ENCODE measurements at regions not wholly inside any gene's neighbourhood (a gene's known extent, or its start where the extent isn't known, plus 50 kb on each side); places are given as distances from the start of the nearest gene placed in this dataset.
A peak's percentile ranks its signal among the peaks of the same experiment; 100 is the strongest.

- no peaks in the 10 kb centered on the region for H3K36me3 ChIP-seq
- H3K4me3 ChIP-seq = no peak overlapping the region
- peaks cover 58% of the 10 kb centered on the region for H3K4me1 ChIP-seq (replicated peaks)
- no peaks in the 10 kb centered on the region for H3K9me3 ChIP-seq (replicated peaks)
- H3K27me3 ChIP-seq (replicated peaks) = no peaks in the 10 kb centered on the region
- DNase-seq (ENCODE audit: low read depth in 1 of 2, low spot score in 2 of 2) = peak in 1 of 2 experiments; percentile 62
- H3K27ac ChIP-seq = peak overlapping the region; percentile 12; the same call in 1 of the 2 replicates
Observed at GRCh38 chr10:4775808-4776207, 50.2 kb upstream of the AKR1E2 start.

DNA sequence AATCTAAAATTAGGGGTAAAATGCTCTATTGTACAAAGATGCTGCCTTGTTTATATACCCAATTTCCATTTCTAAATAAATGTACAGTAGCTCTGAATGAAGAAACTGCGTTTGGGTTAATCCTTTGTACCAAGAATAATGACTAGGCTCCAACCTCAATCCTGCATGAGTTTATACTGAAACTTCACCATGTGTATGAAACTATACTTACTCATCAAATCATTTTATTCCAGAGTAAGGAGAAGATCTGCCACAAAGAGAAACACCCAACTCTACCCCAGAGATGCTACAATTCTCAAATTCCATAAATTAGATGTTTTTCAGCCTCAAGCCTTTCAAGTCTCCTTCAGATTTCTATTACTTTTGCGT lies 53.8 kb upstream of the AKR1E2 start:
- no peak for DNase-seq (ENCODE audit: low read depth in 1 of 2, low spot score in 2 of 2)
- Histone ChIP-seq H3K9me3 (replicated peaks) (no peaks in the 10 kb centered on the region), H3K4me3 (no peak overlapping the region), H3K27me3 (replicated peaks) (no peaks in the 10 kb centered on the region), H3K27ac (peak overlapping the region; percentile 99), H3K4me1 (replicated peaks) (peaks cover 53% of the 10 kb centered on the region), H3K36me3 (no peaks in the 10 kb centered on the region)

- peak; percentile 77 to 93 for DNase-seq (ENCODE audit: low read depth in 1 of 2, low spot score in 2 of 2)
- Histone ChIP-seq H3K27me3 (replicated peaks) (no peaks in the 10 kb centered on the region), H3K36me3 (no peaks in the 10 kb centered on the region), H3K4me3 (no peak overlapping the region), H3K27ac (peak overlapping the region; percentile 99), H3K4me1 (replicated peaks) (peaks cover 58% of the 10 kb centered on the region), H3K9me3 (replicated peaks) (no peaks in the 10 kb centered on the region)
Observed at GRCh38 chr10:4771554-4772201, 54.3 kb upstream of the AKR1E2 start.

DNA sequence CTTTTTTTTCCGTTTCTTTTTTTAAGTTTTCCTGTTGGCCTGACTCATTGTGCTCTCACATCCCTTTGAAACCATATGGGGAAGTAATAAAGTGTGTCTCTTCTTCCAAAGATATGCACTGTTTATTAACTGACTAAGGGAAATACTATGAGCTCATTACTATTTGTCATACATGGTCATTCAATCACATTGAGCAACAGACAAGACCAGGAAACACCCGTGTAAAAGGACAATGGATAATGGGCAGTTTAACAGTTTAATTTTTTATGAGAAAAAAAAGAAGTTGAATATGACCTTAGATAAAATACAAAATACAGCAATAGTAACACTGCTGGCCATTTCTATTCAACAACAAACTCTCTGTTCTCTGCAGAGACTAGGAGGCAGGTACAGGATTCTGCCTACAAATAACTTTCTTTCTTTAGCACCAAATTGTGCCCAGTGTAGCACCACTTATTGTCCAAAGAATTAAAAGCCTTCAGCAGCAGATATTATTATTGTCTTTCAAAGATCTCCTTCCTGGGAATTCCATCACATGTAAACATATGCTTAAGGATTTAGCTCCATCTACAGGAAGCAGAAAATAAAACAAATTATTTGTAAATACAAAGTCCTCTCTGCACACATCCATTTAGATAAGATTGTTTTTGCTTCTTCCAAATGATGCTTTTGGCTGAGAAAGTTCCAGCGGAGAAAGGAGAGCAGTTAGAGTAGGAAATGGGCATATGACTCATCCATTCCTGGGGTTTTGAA lies 55.0 kb upstream of the AKR1E2 start:
- Histone ChIP-seq H3K27ac (peak overlapping the region; percentile 99), H3K27me3 (replicated peaks) (no peaks in the 10 kb centered on the region), H3K9me3 (replicated peaks) (no peaks in the 10 kb centered on the region), H3K4me3 (no peak overlapping the region), H3K36me3 (no peaks in the 10 kb centered on the region), H3K4me1 (replicated peaks) (peaks cover 59% of the 10 kb centered on the region)
- peak; percentile 61 to 93 for DNase-seq (ENCODE audit: low read depth in 1 of 2, low spot score in 2 of 2)

GRCh38 chr10:4768416-4768815 lies 57.6 kb upstream of the AKR1E2 start:
- H3K4me3 ChIP-seq = no peak overlapping the region
- no peaks in the 10 kb centered on the region for H3K9me3 ChIP-seq (replicated peaks)
- H3K36me3 ChIP-seq = no peaks in the 10 kb centered on the region
- no peaks in the 10 kb centered on the region for H3K27me3 ChIP-seq (replicated peaks)
- no peak for DNase-seq (ENCODE audit: low read depth in 1 of 2, low spot score in 2 of 2)
- H3K4me1 ChIP-seq (replicated peaks) = peaks cover 73% of the 10 kb centered on the region
- H3K27ac ChIP-seq = no peak overlapping the region

- H3K27me3 ChIP-seq (replicated peaks) = no peaks in the 10 kb centered on the region
- DNase-seq (ENCODE audit: low read depth in 1 of 2, low spot score in 2 of 2) = peak in 1 of 2 experiments; percentile 45
- no peak overlapping the region for H3K4me3 ChIP-seq
- H3K4me1 ChIP-seq (replicated peaks) = peaks cover 69% of the 10 kb centered on the region
- H3K9me3 ChIP-seq (replicated peaks) = no peaks in the 10 kb centered on the region
- H3K36me3 ChIP-seq = no peaks in the 10 kb centered on the region
- peak overlapping the region; percentile 17 for H3K27ac ChIP-seq
Observed at GRCh38 chr10:4767033-4767814, 58.8 kb upstream of the AKR1E2 start.

- Histone ChIP-seq H3K9me3 (replicated peaks) (no peaks in the 10 kb centered on the region), H3K4me3 (no peak overlapping the region), H3K27me3 (replicated peaks) (no peaks in the 10 kb centered on the region), H3K36me3 (no peaks in the 10 kb centered on the region), H3K4me1 (replicated peaks) (peaks cover 62% of the 10 kb centered on the region), H3K27ac (peak overlapping the region; percentile 17)
- peak in 1 of 2 experiments; percentile 36 for DNase-seq (ENCODE audit: low read depth in 1 of 2, low spot score in 2 of 2)
Observed at GRCh38 chr10:4766454-4766853, 59.6 kb upstream of the AKR1E2 start.

- H3K27me3 ChIP-seq (replicated peaks) = no peaks in the 10 kb centered on the region
- peaks cover 54% of the 10 kb centered on the region for H3K4me1 ChIP-seq (replicated peaks)
- no peak overlapping the region for H3K4me3 ChIP-seq
- no peaks in the 10 kb centered on the region for H3K9me3 ChIP-seq (replicated peaks)
- DNase-seq (ENCODE audit: low read depth in 1 of 2, low spot score in 2 of 2) = no peak
- no peak overlapping the region for H3K27ac ChIP-seq
- H3K36me3 ChIP-seq = no peaks in the 10 kb centered on the region
Observed at GRCh38 chr10:4765428-4765827, 60.6 kb upstream of the AKR1E2 start.

GRCh38 chr10:4763960-4764428 lies 62.0 kb upstream of the AKR1E2 start:
- peak in 1 of 2 experiments; percentile 78 for DNase-seq (ENCODE audit: low read depth in 1 of 2, low spot score in 2 of 2)
- Histone ChIP-seq H3K27ac (peak overlapping the region; percentile 76), H3K4me1 (replicated peaks) (peaks cover 49% of the 10 kb centered on the region)

DNA sequence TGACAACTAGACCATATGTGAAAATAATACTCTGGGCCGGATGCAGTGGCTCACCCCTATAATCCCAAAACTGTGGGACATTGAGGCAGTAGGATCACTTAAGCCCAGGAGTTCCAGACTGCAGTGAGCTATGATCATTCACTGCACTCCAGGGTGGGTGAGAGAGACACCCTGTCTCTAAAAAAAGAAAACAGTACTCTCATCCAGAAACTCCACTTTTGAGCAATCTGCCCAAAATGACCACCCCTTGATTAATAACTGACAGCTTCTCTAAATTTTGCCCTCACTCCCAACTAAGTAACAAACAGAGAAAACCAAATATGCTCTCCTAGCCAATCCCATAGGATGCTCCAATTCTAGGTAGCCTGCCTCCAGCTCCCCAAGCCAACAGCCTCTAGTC lies 62.5 kb upstream of the AKR1E2 start:
- Histone ChIP-seq H3K27ac (peak overlapping the region; percentile 76), H3K36me3 (no peaks in the 10 kb centered on the region), H3K4me3 (no peak overlapping the region), H3K4me1 (replicated peaks) (peaks cover 45% of the 10 kb centered on the region), H3K27me3 (replicated peaks) (no peaks in the 10 kb centered on the region), H3K9me3 (replicated peaks) (no peaks in the 10 kb centered on the region)
- no peak for DNase-seq (ENCODE audit: low read depth in 1 of 2, low spot score in 2 of 2)

More at GRCh38 chr10:4763960-4764428, 62.0 kb upstream of the AKR1E2 start:
- Histone ChIP-seq H3K36me3 (no peaks in the 10 kb centered on the region), H3K9me3 (replicated peaks) (no peaks in the 10 kb centered on the region), H3K4me3 (no peak overlapping the region), H3K27me3 (replicated peaks) (no peaks in the 10 kb centered on the region)

DNA sequence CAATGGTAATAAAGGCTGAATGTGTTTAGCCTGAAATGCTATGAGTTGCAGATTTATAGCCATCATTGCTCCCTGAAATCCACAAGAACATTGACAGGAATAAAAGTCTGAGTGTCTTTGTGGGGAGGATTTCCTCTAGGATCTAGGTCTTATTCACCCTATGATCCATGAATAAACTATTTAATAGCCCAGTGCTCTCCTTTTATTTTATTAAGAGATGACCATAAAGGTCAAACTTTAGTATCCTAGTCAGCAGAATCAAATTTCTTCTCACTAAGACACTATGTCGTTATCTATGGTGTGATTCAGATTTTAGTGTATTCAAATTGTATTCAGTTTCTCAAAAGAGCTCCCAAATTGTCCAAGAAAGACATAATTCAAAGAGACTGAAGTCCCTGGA lies 67.8 kb upstream of the AKR1E2 start:
- no peak overlapping the region for H3K27ac ChIP-seq
- DNase-seq (ENCODE audit: low read depth in 1 of 2, low spot score in 2 of 2) = no peak
- no peak overlapping the region for H3K4me3 ChIP-seq
- peaks cover 5% of the 10 kb centered on the region for H3K4me1 ChIP-seq (replicated peaks)
- no peaks in the 10 kb centered on the region for H3K27me3 ChIP-seq (replicated peaks)
- H3K9me3 ChIP-seq (replicated peaks) = no peaks in the 10 kb centered on the region
- H3K36me3 ChIP-seq = no peaks in the 10 kb centered on the region

GRCh38 chr10:4755286-4755989 lies 70.6 kb upstream of the AKR1E2 start:
- DNase-seq (ENCODE audit: low read depth in 1 of 2, low spot score in 2 of 2) = no peak
- H3K27ac ChIP-seq = no peak overlapping the region

DNA sequence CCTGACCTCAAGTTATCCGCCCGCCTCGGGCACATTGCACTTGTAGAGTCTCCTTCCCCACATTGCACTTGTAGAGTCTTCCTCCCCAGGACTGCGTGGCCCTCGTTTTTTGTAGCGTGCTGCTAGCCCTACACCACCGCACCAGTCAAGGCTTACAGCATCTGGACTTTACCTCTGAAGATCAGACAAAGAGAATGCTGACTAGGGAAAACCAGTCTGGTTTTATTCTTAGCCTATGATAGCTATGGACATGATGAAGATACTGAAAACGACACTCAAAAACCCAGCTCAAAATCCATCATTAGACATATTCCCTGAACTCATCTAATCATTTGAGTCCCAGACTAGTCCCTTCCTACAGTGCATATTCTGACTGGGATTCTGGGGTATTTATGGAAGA lies 71.9 kb upstream of the AKR1E2 start:
- no peak overlapping the region for H3K27ac ChIP-seq
- no peak overlapping the region for H3K4me3 ChIP-seq
- H3K9me3 ChIP-seq (replicated peaks) = no peaks in the 10 kb centered on the region
- H3K27me3 ChIP-seq (replicated peaks) = no peaks in the 10 kb centered on the region
- no peaks in the 10 kb centered on the region for H3K36me3 ChIP-seq
- H3K4me1 ChIP-seq (replicated peaks) = no peaks in the 10 kb centered on the region
- no peak for DNase-seq (ENCODE audit: low read depth in 1 of 2, low spot score in 2 of 2)

More at GRCh38 chr10:4755286-4755989, 70.6 kb upstream of the AKR1E2 start:
- Histone ChIP-seq H3K4me1 (replicated peaks) (no peaks in the 10 kb centered on the region), H3K9me3 (replicated peaks) (no peaks in the 10 kb centered on the region), H3K27me3 (replicated peaks) (no peaks in the 10 kb centered on the region), H3K36me3 (no peaks in the 10 kb centered on the region), H3K4me3 (no peak overlapping the region)
